Fibroblast of the aortic adventitia (primary cell): ENCODE measurements at regions not wholly inside any gene's neighbourhood (a gene's known extent, or its start where the extent isn't known, plus 50 kb on each side); places are given as distances from the start of the nearest gene placed in this dataset.
A peak's percentile ranks its signal among the peaks of the same experiment; 100 is the strongest.
"Not testable (repeated sequence)": the region's sequence is repeated elsewhere in the genome, so short reads cannot be mapped to it uniquely, and the experiment has no call there.

Experiments used
- DNase-seq: peaks from one replicate; pipeline ENCODE4 v3.0.0-alpha.2; 2010; ENCODE audit warnings: low read depth
- H3K4me3 ChIP-seq: 2 replicates; pipeline ENCODE4 v1.5.1; 2011; ENCODE audit warnings: low read depth, mild to moderate bottlenecking, control low read depth, low read length, moderate library complexity
- CTCF ChIP-seq: IDR thresholded peaks from 2 replicates; pipeline ENCODE4 v1.5.1; 2011; ENCODE audit warnings: mild to moderate bottlenecking, low read length, control low read depth, inconsistent platforms; ENCODE audit not compliant: insufficient read depth

- H3K4me3 ChIP-seq, result no peak overlapping the region
- DNase-seq, result no peak
- TF ChIP-seq CTCF, result no peak
Measured at GRCh38 chr12:13411287-13411686, 214.8 kb downstream of the EMP1 start.

GRCh38 chr12:13405961-13406703, 209.6 kb downstream of the EMP1 start:
- TF ChIP-seq CTCF, result no peak
- no peak overlapping the region for H3K4me3 ChIP-seq
- DNase-seq, result no peak

- no peak for TF ChIP-seq CTCF
- H3K4me3 ChIP-seq, result no peak overlapping the region
- DNase-seq, result no peak
Measured at GRCh38 chr12:13404631-13405473, 208.3 kb downstream of the EMP1 start.

GRCh38 chr12:13404111-13404628, 207.6 kb downstream of the EMP1 start:
- DNase-seq, result no peak
- H3K4me3 ChIP-seq, result no peak overlapping the region
- no peak for TF ChIP-seq CTCF

GRCh38 chr12:13391375-13391774, 194.8 kb downstream of the EMP1 start:
- not testable (repeated sequence) for DNase-seq, H3K4me3 ChIP-seq

GRCh38 chr12:13390918-13391317, 194.4 kb downstream of the EMP1 start:
- no peak for DNase-seq
- H3K4me3 ChIP-seq, result no peak overlapping the region
- no peak for TF ChIP-seq CTCF

- H3K4me3 ChIP-seq, result no peak overlapping the region
- no peak for TF ChIP-seq CTCF
Measured at GRCh38 chr12:13390381-13390861, 193.9 kb downstream of the EMP1 start.

More at GRCh38 chr12:13390381-13390861, 193.9 kb downstream of the EMP1 start:
- DNase-seq, result peak; percentile 93
